HG03097 (cell line): ENCODE measurements at regions not wholly inside any gene's neighbourhood (a gene's known extent, or its start where the extent isn't known, plus 50 kb on each side); places are given as distances from the start of the nearest gene placed in this dataset.

Experiments used
- ATAC-seq: cut with Tn5 transposase; IDR thresholded peaks from one replicate; pipeline ENCODE4 v1.9.1; 2021; ENCODE audit not compliant: unreplicated experiment, low FRiP score

GRCh38 chr11:92416971-92417725, 192.5 kb downstream of the FAT3 start:
- ATAC-seq, result no peak

GRCh38 chr11:92423115-92424034, 198.8 kb downstream of the FAT3 start:
- ATAC-seq, result no peak

- no peak for ATAC-seq
These were observed 199.7 kb downstream of the FAT3 start for GRCh38 chr11:92424281-92424680.

- ATAC-seq, result no peak
These were observed 200.5 kb downstream of the FAT3 start for GRCh38 chr11:92425127-92425526.

- no peak for ATAC-seq
These were observed 207.9 kb downstream of the FAT3 start for GRCh38 chr11:92432515-92432914.

GRCh38 chr11:92436034-92436920, 211.7 kb downstream of the FAT3 start:
- no peak for ATAC-seq

GRCh38 chr11:92439133-92439532, 214.5 kb downstream of the FAT3 start:
- ATAC-seq, result no peak

GRCh38 chr11:92440701-92441442, 216.3 kb downstream of the FAT3 start:
- ATAC-seq, result no peak

- ATAC-seq, result no peak
These were observed 216.8 kb downstream of the FAT3 start for GRCh38 chr11:92441443-92441726.

GRCh38 chr11:92443199-92443598, 218.6 kb downstream of the FAT3 start:
- no peak for ATAC-seq

- no peak for ATAC-seq
These were observed 223.0 kb downstream of the FAT3 start for GRCh38 chr11:92447586-92447985.

GRCh38 chr11:92449222-92449621, 224.6 kb downstream of the FAT3 start:
- ATAC-seq, result no peak

- ATAC-seq, result no peak
These were observed 225.2 kb downstream of the FAT3 start for GRCh38 chr11:92449780-92450179.

- ATAC-seq, result no peak
These were observed 226.4 kb downstream of the FAT3 start for GRCh38 chr11:92451063-92451462.

GRCh38 chr11:92453055-92453454, 228.4 kb downstream of the FAT3 start:
- ATAC-seq, result no peak

- ATAC-seq, result no peak
These were observed 230.7 kb downstream of the FAT3 start for GRCh38 chr11:92455210-92455790.

- no peak for ATAC-seq
These were observed 232.6 kb downstream of the FAT3 start for GRCh38 chr11:92457250-92457649.

- ATAC-seq, result no peak
These were observed 233.9 kb downstream of the FAT3 start for GRCh38 chr11:92458486-92458885.

GRCh38 chr11:92460213-92460612, 235.6 kb downstream of the FAT3 start:
- ATAC-seq, result no peak

- no peak for ATAC-seq
These were observed 236.8 kb downstream of the FAT3 start for GRCh38 chr11:92461447-92461846.
